ENCODE measurements at regions not wholly inside any gene's neighbourhood (a gene's known extent, or its start where the extent isn't known, plus 50 kb on each side); places are given as distances from the start of the nearest gene placed in this dataset.

DNA sequence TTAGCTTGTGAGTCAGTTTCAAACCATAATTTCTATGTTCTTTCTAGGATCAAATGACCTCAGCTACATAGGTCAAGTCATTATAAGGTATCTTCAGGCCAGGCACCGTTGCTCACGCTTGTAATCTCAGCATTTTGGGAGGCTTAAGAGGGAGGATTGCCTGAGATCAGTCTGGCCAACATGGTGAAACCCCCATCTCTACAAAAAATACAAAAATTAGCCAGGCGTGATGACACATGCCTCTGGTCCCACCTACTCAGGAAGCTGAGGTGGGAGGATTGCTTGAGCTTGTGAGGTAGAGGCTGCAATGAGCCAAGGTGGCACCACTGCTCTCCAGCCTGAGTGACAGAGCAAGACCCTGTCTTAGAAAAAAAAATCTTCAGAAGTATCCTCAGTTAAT, 362.3 kb downstream of the GATA3 start:
- FAIRE-seq = no peak

DNA sequence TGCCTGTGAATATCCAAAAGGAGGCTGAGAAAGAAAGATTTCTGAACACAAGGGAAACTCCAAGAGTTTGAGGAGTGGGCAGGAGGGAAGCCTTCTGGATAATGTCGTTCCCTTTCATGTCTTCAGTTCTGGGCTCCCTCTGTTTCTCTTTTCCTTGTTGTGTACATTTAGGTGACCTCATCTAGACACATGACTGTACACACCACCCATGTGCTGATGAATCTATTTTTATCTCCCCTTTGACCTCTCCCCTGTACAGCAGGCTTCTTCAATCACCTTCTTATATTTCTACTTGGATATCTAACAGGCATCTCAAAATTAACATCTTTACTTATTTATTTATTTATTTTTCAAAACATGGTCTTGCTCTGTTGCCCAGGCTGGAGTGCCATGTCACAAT, 363.1 kb downstream of the GATA3 start:
- FAIRE-seq = no peak

More for the DNA sequence above, 362.3 kb downstream of the GATA3 start:
- DNase-seq (ENCODE audit: low spot score) = no peak

DNA sequence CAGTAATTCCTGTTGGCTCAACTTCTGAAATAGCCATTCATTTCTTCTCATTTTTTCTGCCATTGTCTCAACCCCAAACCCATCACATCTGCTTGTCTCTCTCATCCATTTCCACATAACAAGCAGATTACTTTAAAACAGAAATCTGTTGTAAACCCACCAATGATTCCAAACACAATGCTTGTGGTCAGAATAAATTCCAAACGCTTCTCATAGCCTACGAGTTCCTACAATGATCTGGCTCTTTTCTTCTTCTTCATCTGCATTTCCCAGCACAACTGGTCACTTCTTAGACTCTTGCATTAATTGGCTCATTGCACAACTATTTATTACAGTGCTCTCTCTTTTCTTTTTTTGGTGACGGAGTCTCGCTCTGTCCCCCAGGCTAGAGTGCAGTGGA, 364.1 kb downstream of the GATA3 start:
- FAIRE-seq (no peak), DNase-seq (ENCODE audit: low spot score) (no peak)

More for the DNA sequence above, 363.1 kb downstream of the GATA3 start:
- DNase-seq (ENCODE audit: low spot score) = no peak

DNA sequence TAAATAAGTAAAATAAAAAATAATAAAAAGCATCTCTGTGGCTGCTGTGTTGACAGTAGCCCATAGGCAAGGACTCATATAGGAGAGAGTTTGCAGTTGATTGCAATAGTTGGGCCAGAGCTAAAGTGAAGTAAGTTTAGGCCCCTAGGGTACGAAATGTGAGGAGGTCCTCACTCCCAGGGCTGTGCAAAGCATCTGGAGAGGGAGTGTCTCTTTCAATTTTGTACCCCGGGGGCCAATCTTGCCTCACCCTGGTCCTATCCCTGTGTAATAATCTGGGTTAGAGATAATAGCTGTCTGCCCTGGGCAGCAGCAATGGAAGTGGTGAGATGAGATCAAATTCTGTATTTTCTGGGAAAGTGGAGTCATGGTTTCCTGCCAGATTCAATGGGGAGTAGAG, 365.7 kb downstream of the GATA3 start:
- no peak for DNase-seq (ENCODE audit: low spot score)
- no peak for FAIRE-seq

DNA sequence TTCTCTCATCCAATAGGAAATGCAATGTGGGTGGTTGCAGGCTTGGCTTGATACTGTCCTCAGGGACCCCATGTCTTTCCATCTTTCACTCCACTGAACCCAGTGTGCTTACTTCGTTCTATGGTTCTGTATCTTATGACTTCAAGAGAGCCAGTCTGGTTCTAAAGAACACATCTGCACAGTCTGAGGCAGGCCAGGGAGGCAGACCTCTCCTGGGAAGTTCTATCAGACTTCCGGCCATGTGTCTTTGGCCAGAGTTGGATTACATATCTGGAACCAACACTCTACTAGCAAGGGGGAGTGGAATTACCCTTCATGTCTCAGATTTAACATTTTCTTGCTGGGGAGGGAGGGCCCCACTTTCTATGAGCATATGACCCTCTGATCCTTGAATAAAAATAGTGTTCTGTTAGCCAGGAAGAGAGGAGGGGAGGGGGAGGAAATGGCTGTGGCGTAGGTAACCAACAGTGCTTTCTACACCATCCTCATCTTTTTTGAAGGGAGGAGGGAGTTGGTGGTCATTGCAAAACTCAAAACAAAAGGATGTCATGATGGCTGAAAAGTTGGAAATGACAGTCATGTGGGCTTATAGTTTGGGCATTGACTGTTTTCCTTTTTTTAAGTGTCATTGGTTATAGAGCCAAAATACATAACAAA, 370.2 kb downstream of the GATA3 start:
- FAIRE-seq (no peak), DNase-seq (ENCODE audit: low spot score) (no peak)

DNA sequence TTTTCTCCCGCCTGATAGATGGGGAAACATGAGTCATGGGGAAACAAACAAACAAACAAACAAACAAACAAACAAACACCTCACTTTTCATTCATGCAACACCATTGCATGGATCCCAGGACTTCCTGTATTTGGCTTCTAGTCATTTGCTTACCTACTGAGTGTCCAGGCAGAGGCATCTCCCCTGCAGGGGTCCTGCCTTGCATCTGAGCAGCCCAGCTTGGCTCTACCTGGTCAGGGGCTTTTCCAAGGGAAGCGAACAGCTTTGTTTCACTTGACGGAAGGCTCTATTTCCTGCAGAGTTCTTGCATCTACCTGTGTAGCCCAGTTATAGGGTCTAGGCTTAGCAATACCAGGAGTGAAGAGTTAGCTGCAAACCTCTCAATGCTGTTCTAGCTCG, 374.2 kb downstream of the GATA3 start:
- no peak for FAIRE-seq
- no peak for DNase-seq (ENCODE audit: low spot score)

DNA sequence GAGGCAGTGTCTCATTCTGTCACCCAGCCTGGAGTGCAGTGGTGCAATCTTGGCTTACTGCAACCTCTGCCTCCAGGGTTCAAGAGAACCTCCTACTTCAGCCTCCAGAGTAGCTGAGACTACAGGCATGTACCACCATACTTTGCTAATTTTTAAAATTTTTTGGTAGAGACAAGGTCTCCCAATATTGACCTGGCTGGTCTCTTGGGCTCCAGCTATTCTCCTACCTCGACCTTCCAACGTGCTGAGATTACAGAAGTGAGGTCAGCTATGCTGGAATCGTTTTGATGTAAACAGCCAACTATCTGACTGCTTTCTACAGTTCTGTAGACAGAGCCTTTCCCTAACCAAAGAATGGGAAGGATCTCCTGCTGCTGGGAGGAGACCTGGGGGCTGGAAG, 375.8 kb downstream of the GATA3 start:
- no peak for FAIRE-seq
- no peak for DNase-seq (ENCODE audit: low spot score)

DNA sequence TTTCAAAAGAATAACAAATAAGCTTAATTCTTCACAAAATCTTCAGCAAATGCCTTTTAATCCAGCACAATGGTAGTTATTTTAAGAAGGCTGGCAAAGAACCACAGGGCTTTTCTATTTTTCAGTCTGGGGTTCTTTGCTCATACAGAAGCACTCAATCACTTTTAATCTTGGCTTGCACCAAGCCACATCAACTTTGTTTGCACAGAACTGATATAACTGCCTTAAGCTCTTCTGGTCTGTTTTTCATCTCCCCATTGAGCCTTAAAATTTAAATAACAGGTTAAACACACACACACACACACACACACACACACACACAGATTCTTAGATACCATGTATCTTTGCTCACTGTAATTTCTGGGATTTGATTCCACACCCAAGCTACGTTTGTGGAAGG, 377.0 kb downstream of the GATA3 start:
- no peak for FAIRE-seq

DNA sequence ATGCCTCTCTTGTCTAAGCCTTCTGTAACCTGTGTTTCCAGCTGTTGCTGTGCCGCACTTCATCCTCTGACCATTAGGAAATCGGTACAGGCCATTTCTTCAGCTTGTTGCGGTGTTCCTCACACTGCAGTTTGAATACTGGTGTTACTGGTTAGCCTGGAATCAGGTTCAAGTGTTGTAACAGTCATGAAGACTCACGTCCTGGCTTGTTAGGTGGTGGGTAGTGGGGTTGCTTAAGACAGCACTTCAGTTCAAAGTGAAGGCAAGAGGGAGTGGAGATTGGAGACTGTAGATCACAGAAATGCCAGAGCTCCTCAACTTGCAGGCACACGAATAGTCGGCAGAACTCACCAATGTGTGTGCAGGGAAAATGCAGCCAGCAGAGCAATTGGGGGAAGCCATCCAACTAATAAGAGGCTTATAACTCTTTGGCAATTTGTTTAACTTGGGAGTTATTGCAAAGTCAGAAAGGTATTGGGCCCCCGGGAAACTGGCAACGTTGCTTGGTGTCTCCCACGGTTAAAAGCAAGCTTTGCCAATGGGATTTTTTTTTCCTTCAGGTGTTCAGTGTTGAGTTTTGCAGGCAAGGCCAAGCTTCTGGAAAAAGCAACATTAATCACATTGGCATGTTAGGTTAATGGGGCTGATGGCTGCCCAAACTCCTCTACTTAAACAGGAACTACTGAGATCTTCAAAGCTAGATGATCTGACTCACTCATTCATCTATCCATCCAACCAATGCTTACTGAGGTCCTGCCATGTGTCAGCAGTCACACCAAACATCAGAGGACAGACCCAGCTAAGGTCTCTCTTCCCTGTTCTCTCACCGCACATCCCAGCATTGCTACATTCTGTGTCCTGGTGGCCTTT, 380.9 kb downstream of the GATA3 start:
- no peak for FAIRE-seq
- DNase-seq (ENCODE audit: low spot score) = no peak

More for the DNA sequence above, 377.0 kb downstream of the GATA3 start:
- no peak for DNase-seq (ENCODE audit: low spot score)

DNA sequence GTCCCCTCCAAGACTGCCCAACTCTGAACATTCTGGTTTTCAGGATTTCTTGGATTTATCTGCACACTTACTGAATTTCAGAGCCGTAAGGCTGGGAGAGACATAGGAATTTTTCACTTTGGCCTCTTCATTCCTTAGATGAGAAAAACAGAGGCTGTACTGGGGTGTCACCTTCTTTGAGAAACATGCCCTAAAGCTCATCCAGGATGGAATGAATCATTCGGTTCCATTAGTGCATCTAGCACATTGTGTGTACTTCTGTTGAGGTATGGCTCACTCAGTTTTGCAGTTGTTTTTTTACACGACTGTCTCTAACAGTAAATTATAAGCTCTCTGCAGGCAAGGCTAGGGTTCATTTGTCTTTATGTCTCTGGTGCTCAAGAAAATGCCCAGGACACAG, 383.4 kb downstream of the GATA3 start:
- FAIRE-seq (no peak), DNase-seq (ENCODE audit: low spot score) (no peak)

DNA sequence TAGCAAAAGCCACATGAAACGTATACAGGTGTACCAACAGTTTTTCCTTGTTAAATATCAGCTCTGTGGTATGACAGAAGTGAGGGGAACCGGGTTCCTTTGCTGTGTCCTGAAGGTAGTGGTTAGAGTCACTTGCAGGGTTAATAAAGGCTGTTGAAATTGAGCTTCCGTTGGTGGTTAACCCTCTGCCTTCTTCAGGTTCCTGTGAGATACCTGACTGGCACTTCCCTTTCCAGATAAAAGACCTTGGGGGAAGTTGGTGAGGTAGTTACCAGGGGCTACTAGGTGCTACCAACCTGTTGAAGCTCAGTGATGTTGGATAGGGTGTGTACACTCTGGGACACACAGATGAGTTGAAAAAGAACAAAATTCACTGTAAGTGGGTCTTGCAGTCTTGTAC, 384.1 kb downstream of the GATA3 start:
- DNase-seq (ENCODE audit: low spot score) (no peak), FAIRE-seq (no peak)

DNA sequence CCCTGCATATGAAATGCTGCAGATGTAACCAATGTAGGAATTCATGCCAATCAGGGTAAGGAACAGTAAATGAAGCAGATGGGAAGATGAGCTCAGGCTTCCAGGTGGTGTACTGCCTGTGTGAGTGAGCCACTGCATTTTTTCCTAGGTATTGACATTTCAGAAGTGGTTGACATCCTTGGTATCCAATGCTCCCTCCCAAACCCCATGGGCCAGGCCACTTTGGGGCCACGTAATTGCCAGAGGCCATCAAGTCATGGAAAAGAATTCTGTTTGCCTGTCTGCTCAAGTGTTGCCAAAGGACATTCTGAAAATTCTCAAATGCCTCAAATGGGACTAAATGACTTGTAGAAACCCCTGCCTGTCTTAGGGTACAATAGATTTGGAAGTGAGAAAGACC, 384.6 kb downstream of the GATA3 start:
- no peak for DNase-seq (ENCODE audit: low spot score)

DNA sequence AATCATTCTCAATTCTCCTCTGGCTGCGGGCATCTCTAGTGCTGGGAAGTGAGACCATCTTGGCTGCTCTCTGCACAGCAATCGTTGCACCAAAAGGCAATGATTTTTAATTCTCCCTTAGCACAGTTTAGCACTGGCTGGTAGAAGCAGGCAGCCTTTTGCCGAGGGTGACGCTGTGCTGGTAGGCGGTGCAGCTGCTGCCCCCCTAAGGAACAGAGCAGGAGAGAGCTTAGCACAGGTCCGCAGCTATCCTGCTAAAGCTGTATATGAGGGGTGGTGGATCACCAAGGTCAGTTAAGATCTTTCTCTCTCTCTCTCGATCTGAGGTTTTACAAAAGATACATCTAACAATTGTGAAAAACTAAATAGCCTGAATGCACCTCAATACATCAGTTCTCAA, 390.1 kb downstream of the GATA3 start:
- no peak for FAIRE-seq
- no peak for DNase-seq (ENCODE audit: low spot score)

More for the DNA sequence above, 384.6 kb downstream of the GATA3 start:
- no peak for FAIRE-seq

DNA sequence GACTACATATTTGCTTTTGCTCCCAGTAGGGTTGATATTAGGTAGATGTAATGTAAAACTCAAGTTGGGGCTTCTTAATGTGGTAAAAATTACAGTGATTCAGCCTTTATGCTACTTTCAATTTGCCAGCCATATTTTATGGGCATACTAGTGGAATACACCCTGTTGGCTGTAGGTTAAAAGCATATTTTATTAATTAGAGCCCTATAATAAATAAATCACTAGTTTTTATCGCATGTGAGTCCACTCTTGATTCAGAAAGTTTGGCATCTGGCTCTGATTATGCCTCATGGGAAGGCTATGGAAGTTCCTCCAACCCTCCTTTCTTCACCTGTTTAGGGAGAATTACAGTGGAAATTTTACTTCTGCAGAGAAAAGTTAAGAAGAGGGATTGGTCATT, 390.9 kb downstream of the GATA3 start:
- no peak for DNase-seq (ENCODE audit: low spot score)

DNA sequence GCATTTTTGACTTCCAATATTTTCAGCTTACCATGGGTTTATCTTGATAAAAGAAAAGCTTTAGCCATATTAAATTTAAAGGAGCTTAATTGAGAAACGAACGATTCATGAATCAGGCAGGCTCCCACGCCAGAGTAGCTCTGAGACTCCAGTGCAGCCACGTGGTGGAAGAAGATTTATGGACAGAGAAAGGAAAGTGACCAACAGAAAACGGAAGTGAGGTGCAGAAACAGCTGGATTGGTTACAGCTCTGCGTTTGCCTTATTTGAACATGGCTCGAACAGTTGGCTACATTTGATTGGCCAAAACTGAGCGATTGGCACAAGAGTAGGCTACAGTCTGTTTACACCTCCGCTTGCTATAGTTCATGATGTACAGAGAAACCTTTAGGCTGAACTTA, 395.4 kb downstream of the GATA3 start:
- FAIRE-seq (no peak), DNase-seq (ENCODE audit: low spot score) (no peak)

More for the DNA sequence above, 390.9 kb downstream of the GATA3 start:
- no peak for FAIRE-seq

DNA sequence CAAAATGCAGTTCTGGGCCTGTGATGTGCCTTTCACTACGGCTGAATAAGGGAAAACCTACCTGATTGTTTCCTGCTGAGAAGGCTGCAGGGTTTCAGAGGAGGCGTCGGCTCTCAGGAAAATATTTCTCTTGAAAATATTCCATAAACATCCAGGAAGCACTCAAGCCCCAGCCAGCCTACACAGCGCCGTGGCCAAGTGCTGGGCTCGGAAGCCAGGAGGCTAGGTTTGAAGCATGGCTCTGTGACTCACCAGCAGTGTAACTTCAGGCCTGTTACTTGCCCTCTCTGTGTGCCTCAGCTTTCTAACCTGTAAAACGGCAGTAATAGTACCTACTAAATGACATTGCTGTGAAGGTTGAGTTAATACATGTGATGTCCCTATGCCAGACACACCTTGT, 399.1 kb downstream of the GATA3 start:
- DNase-seq (ENCODE audit: low spot score) (no peak), FAIRE-seq (no peak)

DNA sequence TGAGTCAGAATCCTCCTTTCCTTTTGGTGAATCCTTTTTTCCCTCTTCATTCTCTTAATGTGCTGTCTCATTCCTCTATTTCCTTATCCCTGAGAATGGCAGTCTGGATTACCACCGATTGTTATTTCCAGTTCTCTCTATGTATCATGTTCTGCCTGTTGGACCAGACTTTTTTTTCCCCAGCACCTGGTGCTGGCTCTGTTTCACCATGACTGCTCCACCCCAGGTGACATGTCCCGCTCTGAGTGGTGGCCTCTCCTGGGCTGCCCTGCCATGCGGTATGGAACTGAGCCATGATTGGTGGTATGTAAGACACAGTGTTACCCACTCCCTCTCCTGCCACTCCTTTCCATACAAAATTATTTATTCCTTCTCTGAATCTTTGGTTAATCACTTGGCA, 399.9 kb downstream of the GATA3 start:
- no peak for FAIRE-seq

DNA sequence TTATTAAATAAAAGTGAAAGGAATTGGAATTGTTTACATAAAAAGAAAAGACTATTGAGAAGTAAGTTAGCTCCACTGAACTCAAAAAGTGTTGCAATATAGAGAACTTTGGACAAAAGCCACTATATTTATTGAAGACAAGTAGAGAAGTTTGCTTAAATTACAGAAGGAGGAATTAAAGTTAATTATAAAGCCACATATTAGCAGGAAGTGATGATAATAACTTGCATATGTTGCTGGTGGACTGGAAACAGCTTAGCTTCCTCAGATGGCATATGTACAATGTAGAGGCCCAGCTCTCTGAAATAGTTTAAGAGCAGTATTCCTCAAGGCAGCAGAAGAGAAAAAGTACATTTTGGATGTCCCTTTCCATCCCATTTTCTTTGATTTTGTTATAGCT, 400.7 kb downstream of the GATA3 start:
- FAIRE-seq = no peak
- no peak for DNase-seq (ENCODE audit: low spot score)

More for the DNA sequence above, 399.9 kb downstream of the GATA3 start:
- DNase-seq (ENCODE audit: low spot score) = no peak

DNA sequence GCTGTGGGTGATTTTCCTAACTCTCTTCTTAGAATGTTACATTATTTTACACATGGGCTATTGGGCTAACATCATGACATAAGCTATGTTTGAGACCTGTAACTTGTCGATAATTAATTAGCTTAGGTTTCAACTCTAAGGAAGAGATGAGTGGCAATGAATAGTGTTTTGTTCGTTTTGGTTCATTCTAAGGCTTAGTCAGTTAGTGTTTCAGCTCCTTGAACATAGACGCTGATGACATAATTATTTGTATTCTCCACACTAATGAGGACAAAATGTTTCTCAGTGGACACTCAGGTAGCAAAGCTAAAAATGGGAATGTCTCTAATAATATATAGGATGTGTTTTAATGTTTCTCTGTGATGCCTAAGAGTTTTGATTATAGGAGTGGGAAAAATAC, 401.9 kb downstream of the GATA3 start:
- FAIRE-seq (no peak), DNase-seq (ENCODE audit: low spot score) (no peak)

DNA sequence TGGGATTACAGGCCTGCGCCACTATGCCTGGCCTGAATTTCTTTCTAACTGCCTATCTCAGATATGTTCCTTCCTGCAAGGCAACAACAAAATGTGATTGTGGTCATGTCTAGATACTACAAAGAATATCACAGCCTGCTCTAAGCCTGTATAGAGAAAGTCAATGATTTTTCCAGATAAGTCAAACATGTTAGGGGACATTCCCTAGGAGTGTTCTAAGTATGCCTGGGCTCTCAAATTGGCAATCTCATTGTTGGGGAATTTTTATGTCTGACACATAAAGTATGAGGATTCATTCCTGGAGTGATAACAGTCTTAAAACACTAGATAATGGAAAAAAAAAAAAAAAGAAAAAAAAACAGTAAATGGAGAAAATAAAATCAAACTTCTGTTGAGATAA, 406.1 kb downstream of the GATA3 start:
- FAIRE-seq = no peak
- no peak for DNase-seq (ENCODE audit: low spot score)

DNA sequence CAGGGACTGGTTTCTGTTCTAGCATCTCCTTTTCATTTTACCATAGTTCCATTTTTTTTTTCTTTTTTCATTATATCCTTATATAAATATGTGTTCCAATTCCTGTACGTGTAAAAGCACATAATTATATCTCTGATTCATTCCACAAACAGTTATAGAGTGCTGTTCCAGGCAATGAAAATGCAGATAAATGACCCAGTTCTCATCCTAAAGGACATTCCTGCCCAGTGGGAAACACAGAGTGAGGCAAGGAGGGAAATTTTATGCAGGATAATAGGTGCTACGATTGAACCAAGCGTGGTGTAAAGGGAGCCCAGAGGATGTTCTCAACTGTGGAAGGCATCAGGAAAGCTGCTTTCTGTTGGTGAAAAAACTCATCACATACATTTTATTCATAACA, 408.1 kb downstream of the GATA3 start:
- no peak for FAIRE-seq

DNA sequence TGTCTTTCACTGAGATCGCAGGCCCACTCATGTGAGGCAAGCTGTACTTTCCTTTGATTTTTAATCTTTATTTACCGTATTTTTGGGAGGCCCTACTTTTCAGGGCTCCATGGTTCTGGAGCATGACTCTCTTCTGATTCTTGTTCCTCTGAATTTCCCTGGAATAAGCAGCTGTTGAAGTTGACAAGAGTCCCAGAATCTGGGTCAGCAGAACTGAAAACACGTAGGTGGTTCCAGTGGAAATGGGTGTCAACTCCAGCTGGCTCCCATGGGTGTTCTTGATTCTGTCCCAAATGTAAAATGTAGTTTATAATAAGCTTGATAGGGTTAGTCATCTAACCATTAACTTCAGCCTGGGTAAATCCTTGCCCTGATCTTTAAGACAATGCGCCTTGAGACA, 409.4 kb downstream of the GATA3 start:
- no peak for FAIRE-seq
- no peak for DNase-seq (ENCODE audit: low spot score)

More for the DNA sequence above, 408.1 kb downstream of the GATA3 start:
- DNase-seq (ENCODE audit: low spot score) = no peak

DNA sequence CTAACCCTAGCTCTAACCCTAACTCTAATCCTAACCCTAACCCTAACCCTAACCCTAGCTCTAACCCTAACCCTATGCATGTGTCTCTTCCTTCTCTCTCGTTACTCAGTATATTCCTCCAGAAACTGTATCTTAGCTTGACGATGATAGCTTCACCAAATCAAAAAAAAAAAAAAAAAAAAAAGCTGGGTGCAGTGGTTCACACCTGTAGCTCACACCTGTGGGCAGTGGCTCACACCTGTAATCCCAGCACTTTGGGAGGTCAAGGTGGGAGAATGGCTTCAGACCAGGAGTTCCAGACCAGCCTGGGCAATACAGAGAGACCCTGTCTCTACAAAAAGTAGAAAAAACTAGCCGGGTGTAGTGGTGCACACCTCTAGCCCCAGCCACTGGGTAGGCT, 414.0 kb downstream of the GATA3 start:
- DNase-seq (ENCODE audit: low spot score) = no peak
- FAIRE-seq = no peak

Measured in RCC 7860 (cell line).